Osteocyte (in vitro differentiated cells): ENCODE measurements at regions not wholly inside any gene's neighbourhood (a gene's known extent, or its start where the extent isn't known, plus 50 kb on each side); places are given as distances from the start of the nearest gene placed in this dataset.

ENCODE experiments used
- DNase-seq: peaks from one replicate; pipeline ENCODE4 v3.0.0; 2021; ENCODE audit warnings: mixed read lengths; ENCODE audit not compliant: unreplicated experiment; ENCODE audit errors: extremely low spot score
- H3K27ac Mint-ChIP-seq: one replicate; pipeline ENCODE4 v1.8.0; 2021; ENCODE audit warnings: mild to moderate bottlenecking, mixed read lengths; ENCODE audit not compliant: unreplicated experiment
- H3K27me3 Mint-ChIP-seq: one replicate; pipeline ENCODE4 v1.8.0; 2021; ENCODE audit warnings: mixed read lengths; ENCODE audit not compliant: unreplicated experiment
- H3K36me3 Mint-ChIP-seq: one replicate; pipeline ENCODE4 v1.8.0; 2021; ENCODE audit warnings: mixed read lengths; ENCODE audit not compliant: unreplicated experiment
- H3K4me1 Mint-ChIP-seq: one replicate; pipeline ENCODE4 v1.8.0; 2021; ENCODE audit warnings: mixed read lengths; ENCODE audit not compliant: unreplicated experiment
- H3K4me3 Mint-ChIP-seq: one replicate; pipeline ENCODE4 v1.8.0; 2021; ENCODE audit warnings: mild to moderate bottlenecking, moderate library complexity, mixed read lengths; ENCODE audit not compliant: unreplicated experiment
- H3K9me3 Mint-ChIP-seq: one replicate; pipeline ENCODE4 v1.8.0; 2021; ENCODE audit warnings: mixed read lengths; ENCODE audit not compliant: unreplicated experiment
- CTCF ChIP-seq: fragments of 200-600 bp; sonication (generic); IDR thresholded peaks from 2 replicates; pipeline ENCODE4 v1.5.0; 2021; ENCODE audit warnings: antibody characterized with exemption, mild to moderate bottlenecking, moderate library complexity

- H3K9me3 Mint-ChIP-seq = no peaks in the 10 kb centered on the region
- no peak overlapping the region for H3K4me3 Mint-ChIP-seq
- H3K4me1 Mint-ChIP-seq = peaks cover 10% of the 10 kb centered on the region
- no peak for TF ChIP-seq CTCF
- H3K27me3 Mint-ChIP-seq = peaks cover 5% of the 10 kb centered on the region
- no peaks in the 10 kb centered on the region for H3K36me3 Mint-ChIP-seq
- peak overlapping the region; percentile 78 for H3K27ac Mint-ChIP-seq
- no peak for DNase-seq
These were observed 846.3 kb upstream of the ARPP21 start for GRCh38 chr3:34793057-34793456.

GRCh38 chr3:34807611-34808010 lies 831.7 kb upstream of the ARPP21 start:
- H3K4me3 Mint-ChIP-seq = no peak overlapping the region
- H3K27me3 Mint-ChIP-seq = peaks cover 14% of the 10 kb centered on the region
- no peak for TF ChIP-seq CTCF
- no peaks in the 10 kb centered on the region for H3K9me3 Mint-ChIP-seq
- H3K27ac Mint-ChIP-seq = no peak overlapping the region
- no peaks in the 10 kb centered on the region for H3K36me3 Mint-ChIP-seq
- no peak for DNase-seq
- no peaks in the 10 kb centered on the region for H3K4me1 Mint-ChIP-seq

- Mint-ChIP-seq H3K4me1 (no peaks in the 10 kb centered on the region), H3K36me3 (no peaks in the 10 kb centered on the region), H3K27me3 (peaks cover 14% of the 10 kb centered on the region), H3K9me3 (no peaks in the 10 kb centered on the region), H3K4me3 (no peak overlapping the region), H3K27ac (no peak overlapping the region)
- TF ChIP-seq CTCF = no peak
- no peak for DNase-seq
These were observed 831.0 kb upstream of the ARPP21 start for GRCh38 chr3:34808287-34808686.

- Mint-ChIP-seq H3K4me3 (no peak overlapping the region), H3K9me3 (no peaks in the 10 kb centered on the region), H3K27ac (no peak overlapping the region)
These were observed 810.5 kb upstream of the ARPP21 start for GRCh38 chr3:34828847-34829246.

GRCh38 chr3:34832865-34833508 lies 806.3 kb upstream of the ARPP21 start:
- Mint-ChIP-seq H3K4me1 (no peaks in the 10 kb centered on the region), H3K4me3 (no peak overlapping the region), H3K27ac (no peak overlapping the region), H3K27me3 (peaks cover 5% of the 10 kb centered on the region), H3K9me3 (no peaks in the 10 kb centered on the region), H3K36me3 (no peaks in the 10 kb centered on the region)
- DNase-seq = no peak
- no peak for TF ChIP-seq CTCF

More at GRCh38 chr3:34828847-34829246, 810.5 kb upstream of the ARPP21 start:
- peaks cover 5% of the 10 kb centered on the region for H3K27me3 Mint-ChIP-seq
- DNase-seq = no peak
- H3K4me1 Mint-ChIP-seq = peaks cover 2% of the 10 kb centered on the region
- H3K36me3 Mint-ChIP-seq = no peaks in the 10 kb centered on the region
- TF ChIP-seq CTCF = no peak
